GM12878 (cell line): ENCODE measurements at regions not wholly inside any gene's neighbourhood (a gene's known extent, or its start where the extent isn't known, plus 50 kb on each side); places are given as distances from the start of the nearest gene placed in this dataset.

Experiments used
- ATAC-seq: fragments of 200-7000 bp; cut with Tn5 transposase; 3 replicates; pipeline ENCODE4 v1.9.1; 2020; ENCODE audit warnings: mild to moderate bottlenecking, moderate library complexity
- BruUV-seq: library from RNA; stranded (reverse); fragments of 400-500 nt; replicated peaks from 2 replicates; lab custom pipeline; 2021; lab: Mats Ljungman, UMichigan
- CTCF ChIA-PET: fragments of 300-600 bp; sonication (Branson Sonifier 250); formaldehyde crosslinking; extraction: SDS; loops from one replicate; lab custom pipeline; 2021; ENCODE audit warnings: inconsistent platforms; lab: Yijun Ruan, JAX
- POLR2A ChIA-PET: fragments of 350-600 bp; formaldehyde crosslinking; extraction: SDS; loops from one replicate; lab custom pipeline; 2021; ENCODE audit warnings: inconsistent platforms; lab: Charles Lee
- RAD21 ChIA-PET: fragments of 300-600 bp; sonication (Branson Sonifier 250); formaldehyde crosslinking; loops from one replicate; lab custom pipeline; 2023; ENCODE audit warnings: antibody characterized with exemption; ENCODE audit not compliant: unreplicated experiment; lab: Charles Lee
- SMC1A ChIA-PET: fragments of 300-600 bp; sonication (Branson Sonifier 250); formaldehyde crosslinking; loops from one replicate; lab custom pipeline; 2023; ENCODE audit not compliant: unreplicated experiment, uncharacterized antibody; lab: Charles Lee
- DNase-seq: peaks from one replicate; pipeline ENCODE4 v3.0.0-alpha.2; 2011; ENCODE audit warnings: low read depth, low spot score
- FAIRE-seq: peaks from 3 replicates; lab custom pipeline; 2011; peaks lifted over from hg19 to GRCh38; lab: Jason Lieb, UNC
- H2AFZ ChIP-seq: 2 replicates; pipeline ENCODE4 v1.6.0; 2011; ENCODE audit warnings: low read depth, low read length, control low read depth; ENCODE audit not compliant: control insufficient read depth
- H3K27ac ChIP-seq: 2 replicates; pipeline ENCODE4 v1.5.1; 2011; ENCODE audit warnings: control low read depth; ENCODE audit not compliant: control insufficient read depth, insufficient read depth
- H3K27me3 ChIP-seq, 2 experiments: replicated peaks in 1 of 2; 2 replicates each; pipeline versions ENCODE4 v1.6.0 to v1.6.1; 2011; ENCODE audit warnings: low read length in 1 of 2; ENCODE audit not compliant: control insufficient read depth in 2 of 2, insufficient read depth in 2 of 2
- H3K36me3 ChIP-seq, 2 experiments: 2 replicates each; pipeline ENCODE4 v1.5.1; 2011; ENCODE audit warnings: low read length in 1 of 2; ENCODE audit not compliant: control insufficient read depth in 2 of 2, insufficient read depth in 2 of 2
- H3K4me1 ChIP-seq: 2 replicates; pipeline ENCODE4 v1.6.1; 2011; ENCODE audit warnings: mild to moderate bottlenecking, low read length, moderate library complexity, mixed read lengths; ENCODE audit not compliant: control insufficient read depth, insufficient read depth
- H3K4me2 ChIP-seq: 2 replicates; pipeline ENCODE4 v1.6.0; 2011; ENCODE audit warnings: control low read depth; ENCODE audit not compliant: control insufficient read depth, insufficient read depth
- H3K4me3 ChIP-seq: fragments of 200-600 bp; sonication (generic); 2 replicates; pipeline ENCODE4 v1.5.1; 2016
- H3K79me2 ChIP-seq: 2 replicates; pipeline ENCODE4 v1.6.0; 2011; ENCODE audit warnings: low read length; ENCODE audit not compliant: control insufficient read depth, insufficient read depth
- H3K9ac ChIP-seq: 2 replicates; pipeline ENCODE4 v1.8.0; 2011; ENCODE audit warnings: low read length, control low read depth, mixed read lengths; ENCODE audit not compliant: control insufficient read depth, insufficient read depth
- H3K9me3 ChIP-seq: replicated peaks from 3 replicates; pipeline ENCODE4 v1.5.1; 2011; ENCODE audit warnings: mild to moderate bottlenecking, low read length; ENCODE audit not compliant: control insufficient read depth, insufficient read depth
- H4K20me1 ChIP-seq: 2 replicates; pipeline ENCODE4 v1.6.0; 2011; ENCODE audit not compliant: control insufficient read depth, insufficient read depth
- SKIL ChIP-seq: fragments of 450-650 bp; IDR thresholded peaks from 2 replicates; pipeline ENCODE4 v1.6.1; 2017; ENCODE audit warnings: mild to moderate bottlenecking, low read depth, inconsistent platforms; ENCODE audit not compliant: poor library complexity, severe bottlenecking
- TARDBP ChIP-seq: IDR thresholded peaks from 2 replicates; pipeline ENCODE4 v1.6.1; 2016; ENCODE audit warnings: borderline replicate concordance
- ZBED1 ChIP-seq: IDR thresholded peaks from 2 replicates; pipeline ENCODE4 v1.6.1; 2016; ENCODE audit warnings: borderline replicate concordance
- ZNF207 ChIP-seq: fragments of 450-650 bp; IDR thresholded peaks from 2 replicates; pipeline ENCODE4 v1.6.1; 2014; ENCODE audit warnings: antibody characterized with exemption, mild to moderate bottlenecking, borderline replicate concordance
- ZNF24 ChIP-seq: fragments of 450-650 bp; IDR thresholded peaks from 2 replicates; pipeline ENCODE4 v1.6.1; 2017; ENCODE audit warnings: antibody characterized with exemption, mild to moderate bottlenecking
- WGBS: methylation state at CpG from one replicate; pipeline ENCODE4 v1.1.6; 2016; ENCODE audit warnings: low lambda C conversion rate; ENCODE audit not compliant: insufficient replicate concordance, insufficient coverage; ENCODE audit errors: missing lambda C conversion rate; 5-methylcytosine and 5-hydroxymethylcytosine counted together
- in situ Hi-C: fragments of 300-500 bp; cut with MboI; formaldehyde crosslinking; loops from 9 replicates; pipeline ENCODE4 v1.14.3; 2018; ENCODE audit warnings: mixed read lengths
- intact Hi-C: fragments of 100-400 bp; cut with micrococcal nuclease; formaldehyde crosslinking; loops from one replicate; pipeline ENCODE4 v1.14.2; 2022; ENCODE audit not compliant: unreplicated experiment

- TF ChIP-seq SKIL (no peak), TARDBP (no peak), ZNF207 (no peak)
Observed at GRCh38 chr17:77664097-77664729, 294.3 kb upstream of the TNRC6C start (continued).

- SMC1A ChIA-PET: no interaction called here
Observed at GRCh38 chr17:77665833-77666232, 292.7 kb upstream of the TNRC6C start.

More at GRCh38 chr17:77665833-77666232, 292.7 kb upstream of the TNRC6C start:
- intact Hi-C loops (no loop called here), in situ Hi-C loops (no loop called here)
- H3K27ac ChIP-seq: no peak overlapping the region
- peaks cover 6% of the 10 kb centered on the region; the same call in 2 of the 3 replicates for H3K9me3 ChIP-seq
- RAD21 ChIA-PET: no interaction called here
- FAIRE-seq: no peak
- CTCF ChIA-PET: no interaction called here
- 48% methylated on average over 3 of the region's 3 CpGs for WGBS
- no TSS peak for BruUV-seq
- TF ChIP-seq ZBED1 (no peak), ZNF24 (peak; percentile 98)
- POLR2A ChIA-PET: no interaction called here
- H3K27me3 ChIP-seq: no peaks in the 10 kb centered on the region
- no peaks in the 10 kb centered on the region for H3K36me3 ChIP-seq
- H3K9ac ChIP-seq: no peak overlapping the region
- DNase-seq: no peak
- no peaks in the 10 kb centered on the region for H3K4me1 ChIP-seq
- H3K79me2 ChIP-seq: no peaks in the 10 kb centered on the region
- H2AFZ ChIP-seq: no peak overlapping the region
- H3K4me2 ChIP-seq: no peak overlapping the region
- no peaks in the 10 kb centered on the region for H4K20me1 ChIP-seq
- no peak overlapping the region for H3K4me3 ChIP-seq
- ATAC-seq: no peak
